HCT116 (cell line): ENCODE measurements at regions not wholly inside any gene's neighbourhood (a gene's known extent, or its start where the extent isn't known, plus 50 kb on each side); places are given as distances from the start of the nearest gene placed in this dataset.

Source experiments
- ATAC-seq: fragments of 200-7000 bp; cut with Tn5 transposase; 2 replicates; pipeline ENCODE4 v1.9.1; 2020; ENCODE audit warnings: mild to moderate bottlenecking, moderate library complexity
- BruUV-seq: library from RNA; stranded (reverse); fragments of 400-500 nt; replicated peaks from 2 replicates; lab custom pipeline; 2021; lab: Mats Ljungman, UMichigan
- CTCF ChIA-PET: fragments of 300-600 bp; sonication (Branson Sonifier 250); formaldehyde crosslinking; loops from one replicate; lab custom pipeline; 2021; ENCODE audit warnings: antibody characterized with exemption; lab: Charles Lee
- POLR2A ChIA-PET: fragments of 300-600, 350-600 bp; sonication (Branson Sonifier 250); formaldehyde crosslinking; loops from one replicate; lab custom pipeline; 2021; ENCODE audit warnings: antibody characterized with exemption; lab: Charles Lee
- RAD21 ChIA-PET, 2 experiments: fragments of 300-600 bp; sonication (Branson Sonifier 250); formaldehyde crosslinking; loops; one replicate each; lab custom pipeline; 2023; ENCODE audit warnings: low total read pairs in 2 of 2; ENCODE audit not compliant: uncharacterized antibody in 2 of 2, unreplicated experiment in 2 of 2, low non-redundant PET in 1 of 2; lab: Charles Lee
- DNase-seq: peaks from one replicate; pipeline ENCODE4 v3.0.0-alpha.2; 2010; ENCODE audit warnings: low read depth, low spot score
- H2AFZ ChIP-seq: fragments of 200-600 bp; shearing (Covaris generic), sonication (generic); 2 replicates; pipeline ENCODE4 v1.6.1; 2017; ENCODE audit warnings: low read depth, mixed run types, mixed read lengths, antibody characterized with exemption, low read length; ENCODE audit not compliant: poor library complexity, severe bottlenecking
- H3K27ac ChIP-seq: 2 replicates; pipeline ENCODE4 v1.5.1; 2012; ENCODE audit warnings: low read depth, low read length
- H3K27me3 ChIP-seq: fragments of 200-600 bp; sonication (generic); 2 replicates; pipeline ENCODE4 v1.6.1; 2016; ENCODE audit warnings: mixed run types, low read length, mixed read lengths; ENCODE audit not compliant: insufficient read depth
- H3K36me3 ChIP-seq, 2 experiments: fragments of 200-500 bp in 1 of 2; fragments of 200-600 bp in 1 of 2; sonication (Bioruptor generic) in 1 of 2; sonication (generic) in 1 of 2; 2 replicates each; pipeline versions ENCODE4 v1.5.1 to v1.6.1; 2014 to 2016; ENCODE audit warnings: low read length in 2 of 2, inconsistent platforms in 1 of 2, mixed read lengths in 1 of 2, mixed run types in 1 of 2; ENCODE audit not compliant: insufficient read depth in 2 of 2, control insufficient read depth in 1 of 2
- H3K4me1 ChIP-seq, 2 experiments: fragments of 200-600 bp in 1 of 2; sonication (generic) in 1 of 2; 2 replicates each; pipeline versions ENCODE4 v1.5.1 to v1.6.1; 2012 to 2017; ENCODE audit warnings: low read length in 2 of 2, inconsistent platforms in 1 of 2, mild to moderate bottlenecking in 1 of 2, mixed read lengths in 1 of 2, mixed run types in 1 of 2, moderate library complexity in 1 of 2; ENCODE audit not compliant: insufficient read depth in 2 of 2, control insufficient read depth in 1 of 2
- H3K4me2 ChIP-seq: fragments of 200-600 bp; sonication (generic); 2 replicates; pipeline ENCODE4 v1.6.1; 2017; ENCODE audit warnings: mixed run types, low read length, mixed read lengths
- H3K4me3 ChIP-seq, 2 experiments: fragments of 200-600 bp in 1 of 2; sonication (generic) in 1 of 2; replicated peaks in 1 of 2; 2 replicates each; pipeline ENCODE4 v1.5.1; 2011 to 2016; ENCODE audit warnings: low read length in 2 of 2, control low read depth in 1 of 2, low read depth in 1 of 2, mild to moderate bottlenecking in 1 of 2, mixed read lengths in 1 of 2, mixed run types in 1 of 2
- H3K79me2 ChIP-seq: fragments of 200-600 bp; sonication (generic); 2 replicates; pipeline ENCODE4 v1.6.1; 2017; ENCODE audit warnings: mild to moderate bottlenecking, mixed run types, low read length, moderate library complexity, mixed read lengths; ENCODE audit not compliant: insufficient read depth
- H3K9ac ChIP-seq: fragments of 200-600 bp; sonication (generic); 2 replicates; pipeline ENCODE4 v1.6.1; 2016; ENCODE audit warnings: low read length, mixed read lengths
- H3K9me2 ChIP-seq: fragments of 200-600 bp; sonication (generic), shearing (Covaris generic); 2 replicates; pipeline ENCODE4 v1.6.1; 2017; ENCODE audit warnings: mixed run types, mild to moderate bottlenecking, moderate library complexity; ENCODE audit not compliant: insufficient read depth
- H3K9me3 ChIP-seq, 2 experiments: fragments of 200-500 bp in 1 of 2; fragments of 200-600 bp in 1 of 2; sonication (Bioruptor generic) in 1 of 2; sonication (generic) in 1 of 2; 2 replicates each; pipeline ENCODE4 v1.6.1; 2014 to 2017; ENCODE audit warnings: low read length in 2 of 2, mixed read lengths in 2 of 2, inconsistent platforms in 1 of 2, low read depth in 1 of 2, mild to moderate bottlenecking in 1 of 2, mixed run types in 1 of 2, moderate library complexity in 1 of 2; ENCODE audit not compliant: control insufficient read depth in 1 of 2, insufficient read depth in 1 of 2
- H4K20me1 ChIP-seq: fragments of 200-600 bp; sonication (generic), shearing (Covaris generic); 2 replicates; pipeline ENCODE4 v1.6.1; 2017; ENCODE audit warnings: mixed run types, mild to moderate bottlenecking, moderate library complexity; ENCODE audit not compliant: insufficient read depth
- ELF1 ChIP-seq: IDR thresholded peaks from 2 replicates; pipeline ENCODE4 v1.6.1; 2012; ENCODE audit warnings: low read depth, borderline replicate concordance
- EZH2phosphoT487 ChIP-seq: fragments of 200-600 bp; IDR thresholded peaks from 2 replicates; pipeline ENCODE4 v1.6.1; 2018; ENCODE audit warnings: antibody characterized with exemption, borderline replicate concordance
- FOSL1 ChIP-seq: IDR thresholded peaks from 2 replicates; pipeline ENCODE4 v1.6.1; 2012; ENCODE audit warnings: low read depth
- JUND ChIP-seq: IDR thresholded peaks from 2 replicates; pipeline ENCODE4 v1.6.1; 2012
- POLR2AphosphoS5 ChIP-seq: IDR thresholded peaks from 2 replicates; pipeline ENCODE4 v1.6.1; 2011; ENCODE audit warnings: mild to moderate bottlenecking, low read depth, low read length, moderate library complexity
- RAD21 ChIP-seq: IDR thresholded peaks from 2 replicates; pipeline ENCODE4 v1.6.1; 2012; ENCODE audit warnings: low read depth, mild to moderate bottlenecking
- REST ChIP-seq: IDR thresholded peaks from 2 replicates; pipeline ENCODE4 v1.6.1; 2012; ENCODE audit warnings: low read depth
- SP1 ChIP-seq: IDR thresholded peaks from 2 replicates; pipeline ENCODE4 v1.6.1; 2012; ENCODE audit warnings: low read depth
- SRF ChIP-seq: IDR thresholded peaks from 2 replicates; pipeline ENCODE4 v1.6.1; 2012; ENCODE audit warnings: low read depth
- TCF7L2 ChIP-seq: IDR thresholded peaks from 2 replicates; pipeline ENCODE4 v1.7.0; 2011; ENCODE audit warnings: borderline replicate concordance, inconsistent platforms; ENCODE audit not compliant: insufficient read depth, insufficient read length; ENCODE audit errors: extremely low read depth
- YY1 ChIP-seq: IDR thresholded peaks from 2 replicates; pipeline ENCODE4 v1.6.1; 2011; ENCODE audit warnings: low read length, low read depth, moderate library complexity, mild to moderate bottlenecking; ENCODE audit not compliant: insufficient replicate concordance; ENCODE audit errors: extremely low read depth
- ZNF274 ChIP-seq: fragments of 200-500 bp; sonication (Bioruptor generic); IDR thresholded peaks from 2 replicates; pipeline ENCODE4 v1.6.1; 2014; ENCODE audit warnings: mild to moderate bottlenecking, low read depth, low read length, inconsistent platforms
- intact Hi-C: fragments of 100-400 bp; cut with micrococcal nuclease; formaldehyde crosslinking; loops from 2 replicates; pipeline ENCODE4 v1.10.0; 2022
- TF ChIP-seq, protein P1 (sequence below): IDR thresholded peaks from 2 replicates; pipeline ENCODE4 v1.6.1; 2012
- TF ChIP-seq, protein P2 (sequence below): IDR thresholded peaks from 2 replicates; pipeline ENCODE4 v1.6.1; 2011; ENCODE audit warnings: mild to moderate bottlenecking, low read length, moderate library complexity; ENCODE audit not compliant: insufficient replicate concordance; ENCODE audit errors: extremely low read depth

- ATAC-seq: no peak
- RAD21 ChIA-PET: no interaction called here
Measured at GRCh38 chr2:84088656-84089055, 370.4 kb downstream of the SUCLG1 start.

More at GRCh38 chr2:84088656-84089055, 370.4 kb downstream of the SUCLG1 start:
- Histone ChIP-seq H3K4me3 (no peak overlapping the region), H3K9ac (no peak overlapping the region), H3K9me3 (no peaks in the 10 kb centered on the region), H3K4me1 (peaks cover 0 to 6% of the 10 kb centered on the region in 2 experiments; a peak in 2 of 4 replicates), H3K4me2 (no peak overlapping the region), H3K36me3 (no peaks in the 10 kb centered on the region), H3K27me3 (no peaks in the 10 kb centered on the region), H3K27ac (no peak overlapping the region), H3K9me2 (no peaks in the 10 kb centered on the region), H3K79me2 (no peaks in the 10 kb centered on the region), H4K20me1 (no peaks in the 10 kb centered on the region), H2AFZ (no peak overlapping the region)
- ChIA-PET POLR2A (no interaction called here), CTCF (no interaction called here)
- BruUV-seq: no TSS peak
- intact Hi-C loops: no loop called here
- no peak for DNase-seq
- TF ChIP-seq YY1 (no peak), TCF7L2 (no peak), POLR2AphosphoS5 (no peak), ZNF274 (no peak), FOSL1 (no peak), SP1 (no peak), RAD21 (no peak), REST (no peak), EZH2phosphoT487 (no peak), SRF (no peak), ELF1 (no peak), JUND (no peak)
- TF ChIP-seq, protein P1, sequence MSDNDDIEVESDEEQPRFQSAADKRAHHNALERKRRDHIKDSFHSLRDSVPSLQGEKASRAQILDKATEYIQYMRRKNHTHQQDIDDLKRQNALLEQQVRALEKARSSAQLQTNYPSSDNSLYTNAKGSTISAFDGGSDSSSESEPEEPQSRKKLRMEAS: no peak
- TF ChIP-seq, protein P2, sequence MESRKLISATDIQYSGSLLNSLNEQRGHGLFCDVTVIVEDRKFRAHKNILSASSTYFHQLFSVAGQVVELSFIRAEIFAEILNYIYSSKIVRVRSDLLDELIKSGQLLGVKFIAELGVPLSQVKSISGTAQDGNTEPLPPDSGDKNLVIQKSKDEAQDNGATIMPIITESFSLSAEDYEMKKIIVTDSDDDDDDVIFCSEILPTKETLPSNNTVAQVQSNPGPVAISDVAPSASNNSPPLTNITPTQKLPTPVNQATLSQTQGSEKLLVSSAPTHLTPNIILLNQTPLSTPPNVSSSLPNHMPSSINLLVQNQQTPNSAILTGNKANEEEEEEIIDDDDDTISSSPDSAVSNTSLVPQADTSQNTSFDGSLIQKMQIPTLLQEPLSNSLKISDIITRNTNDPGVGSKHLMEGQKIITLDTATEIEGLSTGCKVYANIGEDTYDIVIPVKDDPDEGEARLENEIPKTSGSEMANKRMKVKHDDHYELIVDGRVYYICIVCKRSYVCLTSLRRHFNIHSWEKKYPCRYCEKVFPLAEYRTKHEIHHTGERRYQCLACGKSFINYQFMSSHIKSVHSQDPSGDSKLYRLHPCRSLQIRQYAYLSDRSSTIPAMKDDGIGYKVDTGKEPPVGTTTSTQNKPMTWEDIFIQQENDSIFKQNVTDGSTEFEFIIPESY: no peak
